Gastrocnemius medialis (tissue), 4 donors: ENCODE measurements at regions not wholly inside any gene's neighbourhood (a gene's known extent, or its start where the extent isn't known, plus 50 kb on each side); places are given as distances from the start of the nearest gene placed in this dataset.

Experiments used
- ATAC-seq, 2 donors: fragments of 150-250 bp; one replicate each; pipeline ENCODE4 v1.9.1; 2016
- DNase-seq, 2 donors: peaks; one replicate each; pipeline ENCODE4 v3.0.0-alpha.2; 2019
- H3K27ac ChIP-seq, 4 donors: fragments of 200-600 bp; sonication (generic); 1 replicate in 1 of 4; 2 replicates in 3 of 4; pipeline ENCODE4 v1.5.1; 2016 to 2018; ENCODE audit warnings: mild to moderate bottlenecking in 2 of 4, moderate library complexity in 1 of 4
- H3K27me3 ChIP-seq, 3 donors: fragments of 200-600 bp; sonication (generic) in 2 of 3; 1 replicate in 1 of 3; 2 replicates in 2 of 3; pipeline versions ENCODE4 v1.5.1 to v1.6.0; 2016 to 2019; ENCODE audit warnings: mild to moderate bottlenecking in 1 of 3, moderate library complexity in 1 of 3
- H3K36me3 ChIP-seq, 2 donors: fragments of 200-600 bp; sonication (generic) in 1 of 2; one replicate each; pipeline ENCODE4 v1.5.1; 2017 to 2018
- H3K4me1 ChIP-seq, 2 donors: fragments of 200-600 bp; sonication (generic) in 1 of 2; one replicate each; pipeline ENCODE4 v1.5.1; 2016 to 2017; ENCODE audit warnings: mild to moderate bottlenecking in 2 of 2
- H3K4me3 ChIP-seq, 4 donors: fragments of 200-600 bp; sonication (generic) in 3 of 4; 1 replicate in 1 of 4; 2 replicates in 3 of 4; pipeline ENCODE4 v1.5.1; 2016 to 2019; ENCODE audit warnings: mild to moderate bottlenecking in 2 of 4
- H3K9me3 ChIP-seq, 3 donors: fragments of 200-600 bp; sonication (generic) in 2 of 3; 1 replicate in 1 of 3; 2 replicates in 2 of 3; pipeline ENCODE4 v1.5.1; 2016 to 2019
- POLR2A ChIP-seq, 2 donors: fragments of 450-650 bp; IDR thresholded peaks; one replicate each; pipeline ENCODE4 v1.6.1; 2017; ENCODE audit warnings: antibody characterized with exemption in 2 of 2, mild to moderate bottlenecking in 2 of 2, moderate library complexity in 2 of 2
- in situ Hi-C, 4 donors: fragments of 200-750 bp; cut with MboI; loops; one replicate each; pipeline versions ENCODE4 v1.15.0 to v1.8.0; 2017; ENCODE audit warnings: low sequenced_read_pairs in 4 of 4
- intact Hi-C: fragments of 100-400 bp; cut with DNase I; formaldehyde crosslinking; loops from one replicate; pipeline ENCODE4 v1.15.1; 2023; ENCODE audit warnings: low total_unique reads
- TF ChIP-seq, protein P1 (sequence below), 5 experiments: fragments of 450-650 bp in 3 of 5; fragments of 200-600 bp in 2 of 5; sonication (generic) in 2 of 5; IDR thresholded peaks in 4 of 5; conservative IDR thresholded peaks in 1 of 5; 1 replicate in 4 of 5; 2 replicates in 1 of 5; pipeline ENCODE4 v1.5.1; 2016 to 2019; ENCODE audit warnings: antibody characterized with exemption in 5 of 5, mild to moderate bottlenecking in 3 of 5, moderate library complexity in 3 of 5

DNA sequence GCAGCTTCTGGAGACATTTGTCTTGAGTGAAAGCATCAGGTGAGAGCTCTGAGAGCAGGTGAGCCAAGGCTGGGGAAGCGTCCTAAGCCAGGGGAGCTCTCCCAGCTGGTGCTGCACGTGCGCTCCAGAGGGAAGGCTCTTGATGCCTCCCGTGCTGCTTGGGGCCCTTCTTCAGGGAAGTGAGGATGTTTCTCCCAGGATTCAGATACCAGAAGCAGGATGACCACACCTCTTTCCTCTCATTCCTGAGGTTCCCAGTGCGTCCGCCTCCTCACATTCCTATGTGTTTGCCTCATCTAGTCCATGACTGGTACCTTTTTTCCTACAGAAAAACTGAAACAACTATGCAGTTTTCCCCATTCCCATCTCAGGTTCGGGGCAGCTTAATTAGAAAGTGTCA lies 231.0 kb upstream of the IRS2 start:
- Histone ChIP-seq H3K9me3 (no peaks in the 10 kb centered on the region), H3K36me3 (no peaks in the 10 kb centered on the region), H3K27me3 (peaks cover 0 to 2% (median 0%) of the 10 kb centered on the region in 3 donors), H3K27ac (no peak overlapping the region), H3K4me3 (no peak overlapping the region), H3K4me1 (peaks cover 12 to 14% of the 10 kb centered on the region in 2 donors)
- in situ Hi-C loops: no loop called here
- DNase-seq: no peak
- TF ChIP-seq, protein P1, sequence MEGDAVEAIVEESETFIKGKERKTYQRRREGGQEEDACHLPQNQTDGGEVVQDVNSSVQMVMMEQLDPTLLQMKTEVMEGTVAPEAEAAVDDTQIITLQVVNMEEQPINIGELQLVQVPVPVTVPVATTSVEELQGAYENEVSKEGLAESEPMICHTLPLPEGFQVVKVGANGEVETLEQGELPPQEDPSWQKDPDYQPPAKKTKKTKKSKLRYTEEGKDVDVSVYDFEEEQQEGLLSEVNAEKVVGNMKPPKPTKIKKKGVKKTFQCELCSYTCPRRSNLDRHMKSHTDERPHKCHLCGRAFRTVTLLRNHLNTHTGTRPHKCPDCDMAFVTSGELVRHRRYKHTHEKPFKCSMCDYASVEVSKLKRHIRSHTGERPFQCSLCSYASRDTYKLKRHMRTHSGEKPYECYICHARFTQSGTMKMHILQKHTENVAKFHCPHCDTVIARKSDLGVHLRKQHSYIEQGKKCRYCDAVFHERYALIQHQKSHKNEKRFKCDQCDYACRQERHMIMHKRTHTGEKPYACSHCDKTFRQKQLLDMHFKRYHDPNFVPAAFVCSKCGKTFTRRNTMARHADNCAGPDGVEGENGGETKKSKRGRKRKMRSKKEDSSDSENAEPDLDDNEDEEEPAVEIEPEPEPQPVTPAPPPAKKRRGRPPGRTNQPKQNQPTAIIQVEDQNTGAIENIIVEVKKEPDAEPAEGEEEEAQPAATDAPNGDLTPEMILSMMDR (IDR thresholded peaks at IDR 0.05 in 4 of 5, conservative IDR thresholded peaks at IDR 0.05 in 1 of 5): no peak
- no peak for TF ChIP-seq POLR2A (IDR thresholded peaks at IDR 0.05)
- no peak for ATAC-seq
- intact Hi-C loops: no loop called here

DNA sequence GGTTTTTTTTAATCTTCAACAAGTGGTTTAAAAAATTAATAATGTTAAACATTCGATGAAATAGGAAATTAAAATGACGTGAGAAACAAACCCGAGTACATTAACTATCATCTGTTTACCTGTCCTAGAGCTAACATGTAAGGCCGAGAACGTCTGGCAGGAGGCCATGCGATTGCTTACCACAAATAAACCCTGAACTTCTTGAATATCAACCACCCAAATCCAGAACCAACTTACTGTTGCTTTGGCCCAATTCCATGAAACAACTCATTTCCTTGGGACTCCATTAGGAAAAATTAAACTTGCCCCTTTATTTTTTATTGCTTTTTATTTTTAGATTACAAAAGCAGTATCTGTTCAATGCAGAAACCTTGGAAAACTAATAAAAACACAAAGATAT lies 228.9 kb upstream of the IRS2 start:
- TF ChIP-seq, protein P1 (IDR thresholded peaks at IDR 0.05 in 4 of 5, conservative IDR thresholded peaks at IDR 0.05 in 1 of 5): no peak
- TF ChIP-seq POLR2A (IDR thresholded peaks at IDR 0.05): no peak
- DNase-seq (peak; percentile 25 to 37), ATAC-seq (peak in 1 of 2 donors; percentile 55)
- H3K36me3 ChIP-seq: no peaks in the 10 kb centered on the region
- no peaks in the 10 kb centered on the region for H3K9me3 ChIP-seq
- H3K4me3 ChIP-seq: no peak overlapping the region
- intact Hi-C loops: no loop called here
- H3K27ac ChIP-seq: peak overlapping the region in 3 of 4 donors; percentile 7 to 53 (median 41)
- H3K27me3 ChIP-seq: peaks cover 0 to 2% (median 0%) of the 10 kb centered on the region in 3 donors
- peaks cover 12 to 14% of the 10 kb centered on the region in 2 donors for H3K4me1 ChIP-seq
- in situ Hi-C loops: no loop called here

DNA sequence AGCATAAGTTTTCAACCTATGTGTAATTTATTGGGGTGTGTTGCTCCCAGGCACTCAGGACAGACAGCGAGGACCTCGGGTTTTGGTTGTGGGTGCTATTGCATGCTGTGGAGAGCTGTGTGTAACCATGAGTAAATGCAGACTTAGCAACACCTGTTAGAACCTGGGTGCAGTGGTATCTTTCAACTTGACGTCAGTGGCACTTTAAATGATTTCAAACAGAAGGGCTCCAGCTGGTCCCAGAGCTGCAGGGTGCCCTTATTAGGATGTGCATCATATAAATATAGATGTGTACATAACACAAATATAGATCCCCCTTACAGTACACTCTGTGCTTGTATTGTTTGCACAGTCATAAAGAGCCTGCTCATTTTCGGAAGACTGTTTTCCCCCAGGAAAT lies 228.3 kb upstream of the IRS2 start:
- in situ Hi-C loops (no loop called here), intact Hi-C loops (no loop called here)
- ATAC-seq: peak; percentile 52 to 78
- DNase-seq: no peak
- Histone ChIP-seq H3K27me3 (no peaks in the 10 kb centered on the region), H3K9me3 (no peaks in the 10 kb centered on the region), H3K4me3 (no peak overlapping the region), H3K27ac (peak overlapping the region in 3 of 4 donors; percentile 30 to 53 (median 41)), H3K36me3 (no peaks in the 10 kb centered on the region), H3K4me1 (peaks cover 12 to 14% of the 10 kb centered on the region in 2 donors)
- TF ChIP-seq, protein P1 (IDR thresholded peaks at IDR 0.05 in 4 of 5, conservative IDR thresholded peaks at IDR 0.05 in 1 of 5): no peak
- no peak for TF ChIP-seq POLR2A (IDR thresholded peaks at IDR 0.05)

DNA sequence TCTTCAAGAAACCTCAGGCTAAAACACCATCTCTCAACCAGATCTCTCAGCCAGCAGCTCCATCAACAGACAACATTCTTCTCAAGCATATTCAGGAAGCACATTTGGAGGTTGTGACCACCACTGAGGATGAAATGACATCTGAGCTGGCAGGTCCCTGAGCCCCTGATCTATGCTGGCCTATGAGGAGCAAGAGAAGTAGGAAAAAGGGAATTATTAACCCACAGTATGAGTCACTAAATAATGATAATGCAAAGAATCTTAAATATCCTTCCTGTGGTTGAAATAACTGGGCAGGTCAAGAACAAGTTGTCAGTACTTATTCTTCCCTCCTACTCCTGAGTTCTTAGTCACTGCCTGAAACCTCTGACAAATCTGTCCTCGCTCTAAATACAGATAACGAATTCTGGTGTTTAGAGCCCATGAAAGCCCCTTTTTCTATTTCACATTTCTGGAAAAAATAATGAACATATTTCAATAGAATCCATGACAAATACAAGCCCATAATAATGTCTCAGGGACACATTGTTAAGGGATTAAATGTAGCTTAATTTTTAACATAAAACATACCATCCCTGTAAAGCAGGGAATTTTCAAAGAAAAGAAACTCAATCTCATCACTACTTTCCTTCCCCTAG lies 225.8 kb upstream of the IRS2 start:
- in situ Hi-C loops: no loop called here
- no peak for ATAC-seq

More for the DNA sequence above, 225.8 kb upstream of the IRS2 start:
- Histone ChIP-seq H3K4me3 (no peak overlapping the region), H3K27ac (no peak overlapping the region), H3K9me3 (no peaks in the 10 kb centered on the region), H3K4me1 (peaks cover 12 to 14% of the 10 kb centered on the region in 2 donors), H3K36me3 (no peaks in the 10 kb centered on the region), H3K27me3 (no peaks in the 10 kb centered on the region)
- intact Hi-C loops: no loop called here
- TF ChIP-seq, protein P1 (IDR thresholded peaks at IDR 0.05 in 4 of 5, conservative IDR thresholded peaks at IDR 0.05 in 1 of 5): no peak
- no peak for TF ChIP-seq POLR2A (IDR thresholded peaks at IDR 0.05)
- no peak for DNase-seq
